GM21367 (cell line): ENCODE measurements at regions not wholly inside any gene's neighbourhood (a gene's known extent, or its start where the extent isn't known, plus 50 kb on each side); places are given as distances from the start of the nearest gene placed in this dataset.

Experiments used
- ATAC-seq: cut with Tn5 transposase; IDR thresholded peaks from one replicate; pipeline ENCODE4 v1.9.1; 2021; ENCODE audit not compliant: unreplicated experiment

DNA sequence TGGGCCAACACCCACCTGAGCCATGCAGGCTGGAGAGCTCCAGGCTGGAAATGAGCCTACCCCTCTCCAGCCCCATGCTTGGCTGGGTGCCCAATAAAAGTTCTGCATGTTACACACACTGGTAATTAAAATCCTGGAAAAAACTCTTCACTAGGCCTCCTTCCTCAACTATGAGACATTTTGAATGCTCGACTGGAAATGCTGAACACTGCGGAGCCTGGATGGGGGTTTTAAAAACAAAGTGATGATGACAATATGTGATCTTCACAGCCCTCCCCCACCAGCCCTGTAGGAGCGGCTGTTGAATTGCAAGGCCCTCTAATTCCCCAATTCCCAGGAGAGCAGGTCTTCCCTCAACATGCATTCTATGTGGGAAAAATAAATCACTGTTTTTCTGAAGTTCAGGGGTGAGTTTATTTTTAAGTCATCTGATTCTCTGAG, 179.2 kb downstream of the TTC32 start:
- ATAC-seq, result no peak

DNA sequence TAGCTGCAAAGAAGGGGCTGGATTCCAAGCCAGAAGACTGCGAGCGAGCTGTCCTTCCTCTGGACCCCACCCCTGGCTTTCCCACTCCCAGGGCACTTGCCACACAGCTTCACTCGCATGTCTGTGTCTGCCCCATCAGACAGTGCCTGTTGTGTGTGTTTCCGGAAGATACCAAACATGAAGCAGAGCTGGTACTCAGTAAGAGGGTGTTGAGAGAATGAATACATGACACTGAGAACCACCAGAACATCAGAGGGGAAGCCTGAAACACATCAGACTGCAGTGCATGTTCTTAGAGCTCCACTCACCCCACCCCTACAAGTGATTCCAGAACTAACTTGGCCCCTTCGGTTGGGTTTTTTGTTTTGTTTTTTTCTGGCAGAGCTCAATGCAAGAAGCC, 181.5 kb downstream of the TTC32 start:
- no peak for ATAC-seq

DNA sequence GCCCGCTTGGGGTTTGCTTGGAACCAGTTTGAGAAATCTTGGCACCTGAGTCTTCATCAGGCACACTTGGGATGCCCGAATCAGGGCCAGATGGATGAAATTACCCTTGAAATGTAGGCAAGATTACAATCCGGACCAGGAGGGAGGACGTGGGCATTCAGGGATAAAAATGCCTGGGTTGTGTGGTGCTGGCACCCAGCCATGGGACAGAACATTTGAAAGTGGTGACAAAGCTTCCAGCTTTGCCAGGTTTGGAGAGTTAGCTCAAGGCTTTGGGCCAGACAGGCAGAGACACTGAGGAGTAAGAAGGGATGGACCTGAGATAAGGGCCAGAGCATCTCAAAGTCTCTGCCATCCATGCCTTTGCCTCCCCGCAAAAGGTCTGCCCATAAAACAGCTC, 182.2 kb downstream of the TTC32 start:
- no peak for ATAC-seq

DNA sequence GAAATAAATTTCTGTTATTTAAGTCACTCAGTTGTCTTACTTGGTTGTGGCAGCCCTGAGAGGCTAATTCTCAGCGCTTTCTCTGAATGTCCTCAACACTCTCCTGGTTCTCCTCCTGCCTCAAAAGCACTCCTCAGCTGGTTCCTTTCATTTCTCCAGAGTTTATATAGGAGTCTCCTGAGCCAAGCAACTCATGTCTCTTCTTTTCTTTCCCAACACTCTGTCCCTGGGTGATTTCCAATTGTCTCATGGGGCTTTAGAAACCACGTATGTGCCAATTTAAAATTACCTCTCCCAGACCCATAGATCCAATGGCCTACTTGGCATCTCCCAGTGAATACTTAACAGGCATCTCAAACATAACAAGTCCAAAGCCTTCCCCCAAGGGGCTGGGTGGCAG, 184.3 kb downstream of the TTC32 start:
- ATAC-seq, result no peak

DNA sequence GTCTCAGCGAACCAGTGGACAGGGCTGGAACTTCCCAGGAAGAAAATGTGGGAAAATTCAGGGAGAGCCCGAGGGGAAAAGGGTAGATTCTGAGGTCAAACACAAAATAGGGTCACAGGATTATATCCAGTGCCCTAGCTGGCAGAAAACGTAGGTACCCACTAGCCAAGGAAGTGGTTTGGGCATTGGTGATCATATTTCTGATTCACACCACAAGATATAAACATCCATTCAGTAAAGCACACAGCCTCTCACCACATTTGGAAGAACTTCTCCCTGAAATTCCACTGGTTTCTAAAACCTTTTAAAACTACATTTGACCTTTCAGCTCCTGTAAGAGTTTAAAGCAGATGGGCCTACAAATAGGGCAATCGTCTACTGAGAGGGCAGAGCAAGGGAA, 186.9 kb downstream of the TTC32 start:
- ATAC-seq, result no peak

DNA sequence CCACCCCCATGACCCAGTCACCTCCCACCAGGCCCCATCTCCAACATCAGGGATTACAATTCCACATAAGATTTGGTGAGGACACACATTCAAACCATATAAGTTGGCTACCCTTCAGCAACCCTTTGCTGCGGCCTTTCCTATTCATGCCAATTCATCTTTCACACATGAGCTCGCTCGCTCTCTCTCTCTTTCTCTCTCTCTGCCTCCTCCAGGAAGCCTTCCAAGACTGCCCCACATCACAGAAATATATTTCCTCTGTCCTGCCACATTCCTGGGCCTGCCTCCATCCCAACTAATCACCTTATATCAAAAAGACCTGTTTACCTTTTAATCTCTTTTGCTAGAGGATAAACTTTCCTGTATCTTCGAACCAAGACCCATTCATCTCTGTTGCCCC, 188.9 kb downstream of the TTC32 start:
- ATAC-seq, result no peak

DNA sequence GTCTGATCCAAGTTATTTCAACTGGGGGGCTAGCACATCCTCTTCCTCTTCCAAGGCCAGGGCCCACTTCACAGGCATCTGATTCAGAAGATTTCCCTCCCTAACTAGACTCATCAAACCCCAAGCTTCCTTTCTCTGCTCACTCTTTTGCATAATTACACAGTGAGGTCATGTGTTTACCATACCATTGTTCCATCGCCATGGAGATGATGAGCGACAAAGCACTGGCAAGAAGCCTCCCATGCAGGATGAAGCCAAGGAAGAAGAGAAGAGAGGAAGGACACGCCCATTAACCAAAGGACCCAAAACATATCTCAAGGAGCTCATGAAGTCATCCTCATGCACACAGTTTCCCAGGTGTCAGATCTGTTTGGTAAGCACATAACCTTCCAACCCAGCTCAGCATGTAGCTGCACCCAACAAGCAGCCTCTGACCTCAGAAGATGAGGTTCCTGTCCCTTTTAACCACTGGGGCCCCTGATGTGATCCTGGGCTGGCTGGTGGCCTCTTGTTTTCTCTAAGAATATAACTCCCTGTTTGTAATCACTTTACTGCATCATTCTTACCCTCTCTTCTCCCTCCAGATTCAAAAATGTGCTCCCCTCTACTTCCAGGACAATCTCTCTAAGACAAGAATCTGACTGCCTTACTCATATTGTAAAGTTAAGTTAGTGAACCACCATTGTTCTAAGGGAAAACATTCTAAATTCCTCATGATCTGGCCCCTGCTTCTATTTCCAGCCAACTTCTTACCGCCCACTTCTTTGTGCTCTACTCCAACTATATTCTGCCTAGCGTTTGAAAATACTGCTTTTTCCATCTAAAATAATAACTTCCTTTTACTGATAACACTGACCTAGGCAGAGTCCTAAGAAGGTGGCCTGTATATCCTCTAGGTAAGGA, 190.1 kb downstream of the TTC32 start:
- no peak for ATAC-seq

DNA sequence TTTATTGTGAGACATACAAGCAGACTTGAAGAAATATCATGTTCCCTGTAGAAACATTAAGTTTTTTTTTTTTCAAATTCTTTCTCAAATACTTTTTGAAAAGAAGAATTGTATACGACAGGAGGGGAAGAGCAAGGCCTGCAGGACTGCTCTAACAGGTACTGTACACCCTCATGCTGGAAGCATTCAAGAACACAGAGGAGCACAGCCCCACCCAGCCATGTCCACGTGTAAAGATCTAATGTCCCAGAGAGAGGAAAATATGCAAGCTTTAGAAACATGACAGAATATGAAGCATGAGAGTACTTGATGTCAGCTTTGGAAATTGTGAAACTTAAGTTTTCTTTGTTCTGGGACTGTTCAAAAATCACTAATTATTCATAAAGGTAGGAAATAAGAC, 191.6 kb downstream of the TTC32 start:
- no peak for ATAC-seq

DNA sequence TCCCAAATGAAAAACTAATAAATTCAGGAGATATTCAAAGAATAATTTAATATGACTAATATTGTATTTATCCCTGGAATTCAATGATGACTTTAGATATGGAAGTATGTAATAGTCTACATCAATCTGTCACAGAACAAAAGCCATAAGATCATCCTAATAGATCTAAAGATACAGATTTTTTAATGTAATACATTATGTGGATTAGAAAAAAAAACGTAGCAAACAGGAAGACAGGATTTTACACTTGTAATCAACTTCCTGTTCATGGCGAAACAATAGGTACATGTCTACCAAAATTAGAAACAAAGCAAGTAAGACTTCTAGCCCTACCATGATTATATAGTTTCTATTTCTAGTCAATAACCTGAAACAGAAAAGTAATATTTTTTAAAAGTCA, 192.2 kb downstream of the TTC32 start:
- no peak for ATAC-seq

DNA sequence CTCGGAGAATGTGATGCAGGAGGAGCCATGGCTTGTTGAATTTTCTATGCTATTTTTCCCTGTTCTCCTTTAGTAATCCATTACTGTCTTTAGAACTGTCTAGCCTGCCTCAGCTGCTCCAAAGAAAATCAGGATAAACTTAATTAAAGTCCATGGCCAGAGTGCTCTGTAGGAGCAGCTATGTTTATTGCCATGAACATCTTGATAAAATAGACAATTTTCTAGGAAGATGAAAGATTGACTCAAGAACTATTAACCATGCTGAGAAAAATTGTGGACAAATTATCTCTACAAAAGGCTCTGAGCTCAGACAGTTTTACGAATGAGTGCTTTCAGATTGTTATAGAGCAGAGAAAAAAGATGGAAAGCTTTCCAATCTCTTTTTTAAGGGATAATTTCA, 193.0 kb downstream of the TTC32 start:
- no peak for ATAC-seq

DNA sequence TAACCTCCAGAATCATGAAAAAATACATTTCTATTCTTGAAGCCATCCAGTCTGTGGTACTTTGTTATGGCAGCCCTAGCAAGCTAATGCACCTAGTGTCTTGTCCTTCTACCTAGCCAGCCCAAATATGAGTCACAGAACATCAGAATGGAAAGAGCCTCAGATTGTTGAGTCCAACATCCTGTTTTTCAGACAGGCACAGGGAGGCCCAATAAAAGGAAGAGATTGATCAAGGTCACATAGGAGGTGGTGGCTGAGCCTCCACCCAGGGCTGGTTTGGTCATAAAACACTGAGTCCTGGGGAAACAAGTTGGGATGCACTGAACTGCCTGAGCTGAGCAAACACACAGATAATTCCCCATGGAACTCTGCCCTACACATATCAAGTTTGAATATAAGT, 195.5 kb downstream of the TTC32 start:
- ATAC-seq, result no peak

DNA sequence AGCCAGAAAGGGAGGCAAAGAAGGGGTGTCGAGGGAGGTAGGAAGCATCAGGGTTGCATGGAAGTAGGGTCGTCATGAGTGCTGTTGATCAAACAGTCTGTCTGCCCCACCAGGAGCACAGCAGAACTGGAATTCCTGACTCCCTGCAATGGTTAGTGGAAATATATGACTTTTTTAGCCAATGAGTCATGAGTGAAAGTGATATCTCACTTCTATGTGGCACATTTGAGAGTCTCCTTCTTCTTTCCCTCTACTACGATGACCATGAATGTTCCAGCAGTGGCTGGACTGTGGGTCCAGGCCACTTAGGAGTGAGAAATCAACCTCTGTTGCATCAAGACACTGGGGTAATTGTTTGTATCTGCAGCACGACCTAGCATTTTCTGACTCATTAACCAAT, 199.5 kb downstream of the TTC32 start:
- ATAC-seq, result no peak

DNA sequence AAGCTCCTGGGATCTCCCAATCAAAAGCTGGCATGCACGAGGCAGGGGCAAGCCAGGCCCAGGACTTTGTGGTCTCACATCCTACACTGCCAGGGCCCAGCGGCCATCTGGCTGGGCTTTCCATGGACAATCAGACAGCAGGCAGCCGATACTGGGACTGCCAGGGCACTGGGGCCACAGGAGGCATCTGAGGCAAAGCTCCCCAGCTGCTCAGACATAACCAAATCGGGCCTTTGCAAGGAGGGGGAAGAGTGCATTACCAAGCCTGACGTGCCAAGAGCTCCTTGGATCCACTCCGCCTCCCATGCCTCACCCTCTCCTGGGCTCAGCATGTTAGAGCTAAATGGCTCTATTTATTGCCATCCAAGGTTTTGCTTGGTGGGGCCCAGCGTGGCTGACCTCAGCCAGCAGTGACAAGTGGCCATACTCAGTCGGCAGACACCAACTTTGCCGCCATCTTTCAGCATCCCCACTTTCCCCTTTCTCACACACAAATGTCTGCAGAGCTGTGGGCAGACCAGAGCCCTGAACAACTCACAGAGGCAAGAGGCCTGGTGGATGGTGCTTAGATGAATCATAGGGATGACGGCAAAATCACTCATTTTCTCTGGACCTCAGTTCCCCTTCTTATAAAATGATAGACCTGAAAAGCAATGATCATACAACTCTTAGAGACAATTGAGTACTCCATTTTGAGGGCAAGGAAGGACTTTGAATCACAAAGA, 200.8 kb downstream of the TTC32 start:
- no peak for ATAC-seq

DNA sequence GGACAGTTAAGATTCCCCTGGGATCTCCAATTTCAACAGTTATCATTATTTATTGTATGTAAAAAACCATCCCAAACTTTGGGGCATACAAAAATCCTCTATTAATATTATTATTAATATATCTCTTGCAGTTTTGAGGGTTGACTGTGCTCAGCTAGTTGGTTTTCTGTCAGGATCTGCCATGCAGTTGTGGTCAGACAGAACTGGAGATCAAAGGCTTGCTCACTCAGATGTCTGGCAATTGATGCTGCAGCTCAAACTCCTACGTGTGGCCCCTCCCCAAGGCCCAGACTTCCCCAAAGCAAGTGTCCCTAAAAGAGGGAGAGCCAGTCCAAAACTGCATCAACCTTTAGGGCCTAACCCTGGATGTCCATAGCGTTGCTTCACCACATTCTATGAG, 204.7 kb downstream of the TTC32 start:
- no peak for ATAC-seq

DNA sequence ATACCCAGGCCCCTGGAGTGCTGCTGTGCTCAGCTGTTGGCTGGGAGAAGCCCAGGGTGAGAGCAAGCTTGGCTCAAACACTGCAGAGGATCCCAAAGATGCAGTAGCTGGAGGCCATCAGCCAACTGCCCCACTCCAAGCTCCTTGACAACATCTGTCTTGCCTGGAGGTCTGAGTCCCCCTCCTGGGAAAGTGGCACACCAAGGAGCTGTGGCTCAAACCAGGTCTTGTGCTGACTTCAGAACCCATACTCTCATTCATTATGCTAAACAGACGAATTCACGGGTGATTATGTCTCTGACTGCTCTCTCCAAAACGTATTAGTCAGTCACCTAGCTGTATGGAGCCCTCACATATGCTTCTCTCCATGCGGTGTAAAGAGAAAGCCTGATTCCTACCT, 206.1 kb downstream of the TTC32 start:
- ATAC-seq, result no peak

DNA sequence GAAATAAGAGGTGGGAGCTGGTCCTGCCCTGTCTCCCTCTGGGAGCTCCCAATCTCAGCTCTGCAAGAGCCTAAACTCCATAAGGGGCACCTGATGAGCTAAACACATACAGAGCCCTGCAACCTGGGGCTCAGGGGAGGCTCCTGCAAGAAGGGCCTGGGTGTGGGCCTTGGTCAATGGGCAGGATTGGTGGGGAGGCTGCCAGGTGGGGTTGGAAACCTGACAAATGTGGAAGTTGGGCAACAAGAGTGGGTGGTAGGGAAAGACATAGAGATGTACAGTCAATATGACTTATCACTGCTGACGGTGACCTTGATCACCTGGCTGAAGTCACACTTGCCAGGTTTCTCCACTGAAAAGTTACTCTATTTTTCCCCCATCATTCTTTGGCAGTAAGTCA, 209.9 kb downstream of the TTC32 start:
- ATAC-seq, result no peak

DNA sequence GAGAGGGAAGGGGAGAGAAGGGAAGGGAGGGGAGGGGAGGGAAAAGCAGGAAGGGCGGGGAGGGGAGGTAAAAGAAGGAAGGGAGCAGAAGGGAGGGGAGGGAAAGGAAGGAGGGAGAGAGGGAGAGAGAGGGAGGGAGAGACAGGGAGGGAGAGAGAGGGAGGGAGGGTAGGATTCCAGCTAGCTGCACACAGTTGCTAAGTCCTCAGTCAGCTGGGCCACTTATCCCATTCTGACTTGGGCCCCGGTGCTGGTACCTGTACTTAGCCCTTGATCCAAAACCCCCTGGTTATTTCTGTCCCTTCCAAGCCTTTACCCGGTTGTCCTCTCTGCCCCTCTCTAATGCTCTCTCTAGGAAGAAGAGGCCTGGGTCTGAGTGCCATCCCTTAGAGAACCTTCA, 211.4 kb downstream of the TTC32 start:
- no peak for ATAC-seq

DNA sequence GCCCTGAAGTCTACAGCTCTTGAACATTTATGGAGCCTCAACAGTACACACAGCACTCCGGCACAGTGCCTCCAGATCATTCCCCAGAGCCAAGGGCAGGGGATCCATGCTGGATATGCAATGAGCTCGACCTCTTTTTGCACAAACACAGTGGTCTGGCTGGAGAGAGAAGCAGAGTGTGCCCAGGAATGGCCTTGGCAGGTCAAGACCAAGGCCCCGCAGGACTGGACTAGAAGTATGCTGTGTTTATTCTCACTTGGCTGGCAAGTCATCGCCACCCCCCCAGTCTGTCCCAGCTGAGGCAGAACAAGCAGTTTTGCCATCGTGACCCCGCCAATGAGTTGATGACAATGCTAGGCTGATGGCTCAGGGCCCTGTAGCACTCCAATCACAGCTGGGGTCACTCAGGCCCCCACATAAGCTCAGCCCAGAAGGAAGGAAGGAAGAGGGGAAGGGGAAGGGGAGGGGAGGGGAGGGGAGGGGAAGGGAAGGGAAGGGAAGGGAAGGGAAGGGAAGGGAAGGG, 212.1 kb downstream of the TTC32 start:
- ATAC-seq, result no peak

DNA sequence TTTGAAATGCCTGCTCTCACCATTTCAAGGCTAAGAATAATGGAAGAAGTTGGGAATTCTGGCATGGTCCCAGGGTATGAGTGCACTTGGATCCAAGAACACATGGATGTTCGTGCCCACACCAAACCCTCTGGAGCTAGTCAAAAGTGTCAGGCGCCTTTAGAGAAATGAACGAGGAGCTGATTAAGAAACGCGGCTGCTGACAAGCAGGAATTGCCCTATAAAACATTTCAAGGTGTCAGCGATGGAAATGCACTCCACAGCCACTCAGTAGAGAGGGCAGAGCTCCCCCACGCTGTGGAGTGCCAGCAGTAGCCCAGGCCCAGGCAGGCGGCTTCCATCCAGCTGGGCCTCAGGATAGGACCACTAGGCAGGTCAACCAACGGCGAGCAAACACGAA, 213.7 kb downstream of the TTC32 start:
- ATAC-seq, result no peak

DNA sequence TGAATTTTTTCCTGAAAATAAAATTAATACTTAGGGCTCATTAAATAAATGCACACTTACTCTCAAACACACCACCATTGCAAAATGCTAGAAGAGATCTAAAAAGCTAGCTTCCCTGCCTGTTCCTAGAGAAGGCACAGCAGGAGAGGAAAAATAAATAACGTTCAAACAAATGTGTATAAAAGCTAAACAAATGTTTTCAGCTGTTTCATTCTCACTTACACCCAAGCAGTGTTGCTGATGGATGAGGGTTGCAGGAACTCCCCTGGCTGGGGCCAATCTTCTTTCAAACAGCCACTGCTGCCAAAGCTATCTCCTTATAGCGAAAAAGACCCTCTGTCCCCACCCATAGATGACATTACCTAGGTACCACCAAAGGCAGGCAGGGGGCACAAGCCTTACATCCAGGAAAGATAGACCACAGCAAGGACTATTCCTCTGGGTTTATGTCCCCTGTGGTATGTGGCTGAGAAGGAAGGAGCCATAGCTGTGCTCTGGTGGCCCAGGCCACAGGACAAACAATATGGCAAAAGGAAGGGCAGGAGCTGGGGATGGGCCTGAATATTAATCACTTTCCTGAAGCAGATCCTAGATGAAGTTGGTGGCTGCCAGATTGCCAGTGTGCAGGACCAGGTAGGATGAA, 214.6 kb downstream of the TTC32 start:
- ATAC-seq, result no peak

DNA sequence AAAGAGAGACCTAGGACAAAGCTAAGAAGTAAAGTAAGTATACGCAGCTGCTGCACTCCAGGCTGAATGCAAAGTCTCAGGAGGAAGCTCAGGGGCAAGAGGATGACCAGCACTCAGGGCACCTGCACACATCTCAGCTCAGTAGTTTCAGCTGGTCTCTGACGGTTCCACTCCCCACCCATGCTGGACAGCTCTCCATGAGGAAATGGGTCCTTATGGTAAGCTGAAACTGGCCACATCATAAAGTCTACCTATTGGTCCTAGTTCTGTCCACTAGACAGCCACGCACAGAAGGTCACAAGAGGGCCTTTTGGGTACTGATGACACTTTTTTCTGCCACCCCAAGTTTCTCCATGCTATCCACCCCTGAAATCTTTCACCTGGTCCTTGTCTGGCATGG, 215.3 kb downstream of the TTC32 start:
- no peak for ATAC-seq

DNA sequence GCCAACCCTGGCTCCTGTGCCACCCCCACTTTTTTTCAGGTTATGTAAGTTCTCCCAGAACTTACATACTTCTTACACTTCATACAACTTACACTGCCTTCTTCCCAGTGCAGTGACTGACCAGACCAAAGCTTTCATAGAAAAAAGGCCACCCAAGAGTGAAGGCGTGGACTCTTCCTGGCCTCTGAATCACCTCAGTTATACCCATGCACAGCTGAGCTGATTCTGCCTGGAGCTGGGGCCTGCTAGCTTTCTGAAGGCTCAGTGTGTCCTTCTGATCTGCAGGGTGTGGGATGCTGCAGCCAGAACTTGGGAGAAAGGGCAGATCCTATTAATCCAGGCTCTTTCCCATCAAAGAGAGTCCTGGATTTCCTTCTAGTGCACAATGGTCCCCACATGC, 216.1 kb downstream of the TTC32 start:
- ATAC-seq, result no peak
